ENCODE measurements at regions not wholly inside any gene's neighbourhood (a gene's known extent, or its start where the extent isn't known, plus 50 kb on each side); places are given as distances from the start of the nearest gene placed in this dataset.

DNA sequence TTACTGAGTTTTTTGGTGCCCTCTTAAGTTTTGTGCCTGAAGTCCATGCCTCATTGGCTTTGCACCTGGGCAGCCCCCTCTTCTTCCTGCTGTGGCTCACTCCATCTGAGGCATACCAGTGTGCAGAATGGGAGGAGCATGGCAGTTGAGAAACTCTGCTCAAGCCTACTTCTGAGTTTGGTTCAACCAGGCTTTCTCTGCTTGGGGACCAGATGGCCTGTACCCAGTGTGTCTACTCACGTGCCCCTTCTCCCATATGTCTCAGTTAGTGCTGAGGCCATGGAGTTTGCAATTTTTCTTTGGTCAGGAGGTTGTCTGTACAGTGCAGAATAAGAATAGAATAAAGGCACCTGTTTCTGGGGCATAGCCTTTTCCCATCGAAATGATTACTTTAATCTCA lies 383.3 kb upstream of the DDHD1 start:
- TF ChIP-seq POLR2A (IDR thresholded peaks at IDR 0.05): no peak
- TF ChIP-seq, protein P1, sequence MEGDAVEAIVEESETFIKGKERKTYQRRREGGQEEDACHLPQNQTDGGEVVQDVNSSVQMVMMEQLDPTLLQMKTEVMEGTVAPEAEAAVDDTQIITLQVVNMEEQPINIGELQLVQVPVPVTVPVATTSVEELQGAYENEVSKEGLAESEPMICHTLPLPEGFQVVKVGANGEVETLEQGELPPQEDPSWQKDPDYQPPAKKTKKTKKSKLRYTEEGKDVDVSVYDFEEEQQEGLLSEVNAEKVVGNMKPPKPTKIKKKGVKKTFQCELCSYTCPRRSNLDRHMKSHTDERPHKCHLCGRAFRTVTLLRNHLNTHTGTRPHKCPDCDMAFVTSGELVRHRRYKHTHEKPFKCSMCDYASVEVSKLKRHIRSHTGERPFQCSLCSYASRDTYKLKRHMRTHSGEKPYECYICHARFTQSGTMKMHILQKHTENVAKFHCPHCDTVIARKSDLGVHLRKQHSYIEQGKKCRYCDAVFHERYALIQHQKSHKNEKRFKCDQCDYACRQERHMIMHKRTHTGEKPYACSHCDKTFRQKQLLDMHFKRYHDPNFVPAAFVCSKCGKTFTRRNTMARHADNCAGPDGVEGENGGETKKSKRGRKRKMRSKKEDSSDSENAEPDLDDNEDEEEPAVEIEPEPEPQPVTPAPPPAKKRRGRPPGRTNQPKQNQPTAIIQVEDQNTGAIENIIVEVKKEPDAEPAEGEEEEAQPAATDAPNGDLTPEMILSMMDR (IDR thresholded peaks at IDR 0.05): no peak
